GM12864 (cell line): ENCODE measurements at regions not wholly inside any gene's neighbourhood (a gene's known extent, or its start where the extent isn't known, plus 50 kb on each side); places are given as distances from the start of the nearest gene placed in this dataset.

Experiments
- DNase-seq: peaks from one replicate; pipeline ENCODE4 v3.0.0-alpha.2; 2011; ENCODE audit warnings: low read depth
- H3K4me3 ChIP-seq: 2 replicates; pipeline ENCODE4 v1.5.1; 2011; ENCODE audit warnings: mild to moderate bottlenecking, low read depth, low read length, control low read depth
- TF ChIP-seq, protein P1 (sequence below): IDR thresholded peaks from 2 replicates; pipeline ENCODE4 v1.5.1; 2011; ENCODE audit warnings: low read depth, mild to moderate bottlenecking, moderate library complexity, low read length, control low read depth, inconsistent platforms; ENCODE audit errors: missing control alignments

- no peak overlapping the region for H3K4me3 ChIP-seq
- TF ChIP-seq, protein P1, sequence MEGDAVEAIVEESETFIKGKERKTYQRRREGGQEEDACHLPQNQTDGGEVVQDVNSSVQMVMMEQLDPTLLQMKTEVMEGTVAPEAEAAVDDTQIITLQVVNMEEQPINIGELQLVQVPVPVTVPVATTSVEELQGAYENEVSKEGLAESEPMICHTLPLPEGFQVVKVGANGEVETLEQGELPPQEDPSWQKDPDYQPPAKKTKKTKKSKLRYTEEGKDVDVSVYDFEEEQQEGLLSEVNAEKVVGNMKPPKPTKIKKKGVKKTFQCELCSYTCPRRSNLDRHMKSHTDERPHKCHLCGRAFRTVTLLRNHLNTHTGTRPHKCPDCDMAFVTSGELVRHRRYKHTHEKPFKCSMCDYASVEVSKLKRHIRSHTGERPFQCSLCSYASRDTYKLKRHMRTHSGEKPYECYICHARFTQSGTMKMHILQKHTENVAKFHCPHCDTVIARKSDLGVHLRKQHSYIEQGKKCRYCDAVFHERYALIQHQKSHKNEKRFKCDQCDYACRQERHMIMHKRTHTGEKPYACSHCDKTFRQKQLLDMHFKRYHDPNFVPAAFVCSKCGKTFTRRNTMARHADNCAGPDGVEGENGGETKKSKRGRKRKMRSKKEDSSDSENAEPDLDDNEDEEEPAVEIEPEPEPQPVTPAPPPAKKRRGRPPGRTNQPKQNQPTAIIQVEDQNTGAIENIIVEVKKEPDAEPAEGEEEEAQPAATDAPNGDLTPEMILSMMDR = no peak
- no peak for DNase-seq
These were observed 192.6 kb upstream of the MBNL1 start for GRCh38 chr3:152076148-152076547.

DNA sequence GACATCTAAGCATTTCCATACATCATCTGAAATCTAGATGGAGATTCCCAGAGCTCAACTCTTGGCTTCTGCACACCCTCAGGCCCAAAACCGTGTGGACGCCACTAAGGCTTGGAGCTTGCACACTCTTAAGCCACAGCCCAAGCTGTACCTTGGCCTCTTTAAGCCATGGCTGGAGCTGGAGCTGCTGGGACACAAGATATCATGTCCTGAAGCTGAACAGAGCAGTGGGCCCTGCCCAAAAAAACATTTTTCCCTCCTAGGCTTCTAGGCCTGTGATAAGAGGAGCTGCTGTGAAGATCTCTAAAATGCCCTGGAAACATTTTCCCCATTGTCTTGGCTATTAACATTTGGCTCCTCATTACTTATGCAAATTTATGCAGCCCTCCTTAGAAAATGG lies 188.7 kb upstream of the MBNL1 start:
- no peak overlapping the region for H3K4me3 ChIP-seq
- no peak for DNase-seq
- TF ChIP-seq, protein P1 = no peak

DNA sequence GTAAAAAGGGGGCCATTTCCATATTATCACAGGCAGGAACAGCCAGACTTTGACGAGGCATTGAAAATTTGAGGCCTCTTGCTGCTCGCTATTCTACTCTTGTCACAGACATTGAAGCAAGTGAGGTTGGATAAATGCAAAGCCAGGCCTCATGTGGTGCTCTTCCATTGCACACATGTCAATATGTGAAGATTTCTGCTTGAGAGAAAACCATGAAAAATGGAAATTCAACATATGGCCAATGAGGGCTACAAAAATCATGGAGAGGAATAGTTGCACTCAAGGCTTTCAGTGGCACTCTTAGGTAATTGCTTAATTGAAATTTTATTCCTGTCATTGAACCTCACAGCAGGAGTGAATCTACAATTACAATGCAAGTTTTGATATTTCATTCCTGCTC lies 185.6 kb upstream of the MBNL1 start:
- TF ChIP-seq, protein P1 = no peak
- DNase-seq = no peak
- H3K4me3 ChIP-seq = no peak overlapping the region

DNA sequence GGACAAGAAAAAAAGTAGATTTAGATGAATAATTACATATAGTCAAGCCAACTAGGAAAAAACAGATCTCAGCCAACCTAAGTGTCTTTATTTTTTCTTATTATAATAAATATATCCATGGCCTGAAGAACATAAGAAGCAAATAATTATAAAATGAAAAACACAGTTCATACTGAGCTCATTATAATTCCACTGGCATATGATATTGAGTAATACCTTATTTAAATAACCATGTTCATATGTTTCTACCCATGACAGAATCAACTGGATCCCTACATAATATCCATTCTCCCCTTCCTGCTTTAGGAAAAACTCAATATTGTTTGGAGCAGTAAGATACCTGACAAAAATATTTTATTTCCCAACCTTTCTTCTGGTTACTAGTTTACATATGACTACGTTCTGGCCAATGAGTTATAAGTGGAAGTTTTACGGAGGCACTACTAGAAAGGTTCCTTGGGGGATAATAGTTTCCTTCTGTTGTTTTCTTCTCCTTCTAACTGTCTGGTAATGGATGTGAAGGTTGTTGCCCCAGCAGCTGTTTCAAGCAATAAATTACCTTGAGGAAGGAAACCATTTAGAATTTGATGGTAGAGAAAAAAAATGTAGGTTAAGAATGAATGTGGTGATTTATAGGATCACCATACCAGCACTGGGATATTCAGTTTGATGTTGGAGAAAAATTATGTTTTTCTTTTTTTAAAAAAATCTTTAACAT lies 184.1 kb upstream of the MBNL1 start:
- no peak overlapping the region for H3K4me3 ChIP-seq
- TF ChIP-seq, protein P1 = no peak
- DNase-seq = no peak

DNA sequence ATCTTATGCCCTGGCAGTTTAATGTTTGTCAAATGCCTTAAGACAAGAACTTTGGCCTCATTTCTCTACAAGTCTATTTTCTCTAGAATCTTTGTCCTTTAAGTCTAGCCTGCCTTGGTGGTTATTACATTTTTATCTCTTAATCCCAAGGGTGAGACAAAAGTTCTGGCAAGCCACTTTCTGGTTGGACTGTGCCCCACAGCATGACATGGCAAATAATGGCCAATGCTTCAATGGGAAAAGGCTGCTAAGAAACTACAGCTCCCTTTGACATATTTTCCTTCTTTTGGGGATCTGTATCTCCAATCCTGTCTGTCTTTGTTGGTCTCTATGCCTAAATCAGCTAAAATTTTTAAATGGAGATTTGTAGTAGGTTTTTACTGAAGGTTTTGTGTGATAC lies 181.6 kb upstream of the MBNL1 start:
- no peak overlapping the region for H3K4me3 ChIP-seq
- no peak for DNase-seq
- TF ChIP-seq, protein P1 = no peak

- TF ChIP-seq, protein P1 = no peak
- no peak overlapping the region for H3K4me3 ChIP-seq
- DNase-seq = no peak
These were observed 179.2 kb upstream of the MBNL1 start for GRCh38 chr3:152089528-152089927.

DNA sequence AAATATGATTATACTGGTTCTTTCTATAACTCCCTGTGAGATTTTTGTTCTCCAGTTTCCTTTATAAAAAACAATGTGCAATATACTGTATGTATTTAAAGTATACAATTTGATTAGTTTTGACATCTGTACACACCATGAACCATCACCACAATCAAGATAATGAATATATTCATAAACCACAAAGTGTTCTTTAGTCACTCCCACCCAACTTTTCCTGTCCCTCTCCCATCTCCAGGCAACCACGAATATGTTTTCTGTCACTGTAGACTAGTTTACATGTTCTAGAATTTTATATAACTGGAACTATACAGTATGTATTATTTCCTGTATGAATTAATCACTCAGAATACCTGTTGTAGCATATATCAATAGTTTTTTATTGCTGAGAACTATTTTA lies 177.0 kb upstream of the MBNL1 start:
- no peak for DNase-seq
- TF ChIP-seq, protein P1 = no peak
- no peak overlapping the region for H3K4me3 ChIP-seq
